Endothelial cell of umbilical vein (primary cell): ENCODE measurements at regions not wholly inside any gene's neighbourhood (a gene's known extent, or its start where the extent isn't known, plus 50 kb on each side); places are given as distances from the start of the nearest gene placed in this dataset.

Experiments used
- BruUV-seq: library from RNA; stranded (reverse); fragments of 400-500 nt; replicated peaks from 2 replicates; lab custom pipeline; 2021; lab: Mats Ljungman, UMichigan
- CTCF ChIA-PET: fragments of 300-600, 350-600 bp; sonication (Branson Sonifier 250); formaldehyde crosslinking; loops from one replicate; lab custom pipeline; 2021; ENCODE audit warnings: antibody characterized with exemption, inconsistent platforms; lab: Charles Lee
- POLR2A ChIA-PET: fragments of 300-600, 350-600 bp; sonication (Branson Sonifier 250); formaldehyde crosslinking; loops from one replicate; lab custom pipeline; 2021; ENCODE audit warnings: antibody characterized with exemption, inconsistent platforms; lab: Charles Lee
- DNase-seq: peaks from one replicate; pipeline ENCODE4 v3.0.0-alpha.2; 2011; ENCODE audit warnings: low read depth, low spot score
- FAIRE-seq: peaks from 2 replicates; lab custom pipeline; 2011; peaks lifted over from hg19 to GRCh38; lab: Jason Lieb, UNC
- H2AFZ ChIP-seq: 2 replicates; pipeline ENCODE4 v1.6.0; 2012; ENCODE audit warnings: low read depth, low read length, control low read depth, inconsistent platforms
- H3K27ac ChIP-seq: 2 replicates; pipeline ENCODE4 v1.5.1; 2011; ENCODE audit warnings: low read depth, mild to moderate bottlenecking, control low read depth, low read length, moderate library complexity; ENCODE audit not compliant: insufficient read depth
- H3K27me3 ChIP-seq, 2 experiments: 2 replicates each; pipeline versions ENCODE4 v1.6.0 to v1.6.1; 2011; ENCODE audit warnings: low read length in 2 of 2, mixed read lengths in 1 of 2; ENCODE audit not compliant: control insufficient read depth in 2 of 2, insufficient read depth in 2 of 2
- H3K36me3 ChIP-seq, 2 experiments: 2 replicates in 1 of 2; 3 replicates in 1 of 2; pipeline ENCODE4 v1.5.1; 2011; ENCODE audit warnings: low read length in 2 of 2, mild to moderate bottlenecking in 1 of 2, moderate library complexity in 1 of 2; ENCODE audit not compliant: control insufficient read depth in 2 of 2, insufficient read depth in 2 of 2; ENCODE audit errors: extremely low read depth in 1 of 2
- H3K4me1 ChIP-seq: 3 replicates; pipeline ENCODE4 v1.5.1; 2011; ENCODE audit warnings: mild to moderate bottlenecking, low read length; ENCODE audit not compliant: control insufficient read depth, insufficient read depth; ENCODE audit errors: extremely low read depth
- H3K4me2 ChIP-seq: 2 replicates; pipeline ENCODE4 v1.6.1; 2011; ENCODE audit warnings: low read length, control low read depth, mixed read lengths; ENCODE audit not compliant: insufficient read depth
- H3K4me3 ChIP-seq, 3 experiments: fragments of 200-600 bp in 1 of 3; sonication (generic), shearing (Covaris generic) in 1 of 3; replicated peaks in 1 of 3; 2 replicates each; pipeline ENCODE4 v1.5.1; 2011 to 2016; ENCODE audit warnings: control low read depth in 3 of 3, low read length in 3 of 3, mild to moderate bottlenecking in 2 of 3, inconsistent platforms in 1 of 3, low read depth in 1 of 3, moderate library complexity in 1 of 3; ENCODE audit not compliant: insufficient read depth in 1 of 3
- H3K79me2 ChIP-seq: 2 replicates; pipeline ENCODE4 v1.6.0; 2012; ENCODE audit warnings: low read length, inconsistent platforms; ENCODE audit not compliant: control insufficient read depth, insufficient read depth
- H3K9ac ChIP-seq: replicated peaks from 2 replicates; pipeline ENCODE3; 2011; ENCODE audit warnings: low read length, control low read depth; ENCODE audit not compliant: insufficient read depth; ENCODE audit errors: extremely low read depth
- H3K9me1 ChIP-seq: replicated peaks from 3 replicates; pipeline ENCODE4 v1.6.0; 2011; ENCODE audit warnings: mild to moderate bottlenecking, low read length; ENCODE audit not compliant: control insufficient read depth, insufficient read depth; ENCODE audit errors: extremely low read depth
- H3K9me3 ChIP-seq: replicated peaks from 2 replicates; pipeline ENCODE4 v1.5.1; 2012; ENCODE audit warnings: low read length, inconsistent platforms; ENCODE audit not compliant: control insufficient read depth, insufficient read depth
- H4K20me1 ChIP-seq: replicated peaks from 2 replicates; pipeline ENCODE3; 2011; ENCODE audit warnings: mild to moderate bottlenecking, low read length; ENCODE audit not compliant: control insufficient read depth, insufficient read depth; ENCODE audit errors: extremely low read depth
- EZH2 ChIP-seq: IDR thresholded peaks from 2 replicates; pipeline ENCODE4 v1.6.1; 2012; ENCODE audit warnings: borderline replicate concordance, low read depth, mild to moderate bottlenecking, moderate library complexity, low read length, inconsistent platforms; ENCODE audit not compliant: severe bottlenecking
- FOS ChIP-seq: IDR thresholded peaks from 2 replicates; pipeline ENCODE4 v1.6.1; 2011; ENCODE audit warnings: mild to moderate bottlenecking, low read length, moderate library complexity, borderline replicate concordance; ENCODE audit not compliant: insufficient read depth
- GATA2 ChIP-seq: IDR thresholded peaks from 2 replicates; pipeline ENCODE4 v1.7.0; 2011; ENCODE audit warnings: low read depth, mild to moderate bottlenecking, moderate library complexity, mixed read lengths, low read length; ENCODE audit not compliant: insufficient read length, insufficient read depth
- JUN ChIP-seq: IDR thresholded peaks from 2 replicates; pipeline ENCODE4 v1.6.1; 2011; ENCODE audit warnings: borderline replicate concordance, low read depth; ENCODE audit not compliant: insufficient read length, insufficient read depth
- MYC ChIP-seq: IDR thresholded peaks from one replicate; pipeline ENCODE4 v1.6.1; 2011; ENCODE audit warnings: mild to moderate bottlenecking, low read depth, low read length
- POLR2A ChIP-seq: IDR thresholded peaks from 2 replicates; pipeline ENCODE4 v1.6.1; 2012; ENCODE audit warnings: low read depth, mild to moderate bottlenecking, control low read depth, low read length
- POLR2AphosphoS5 ChIP-seq: IDR thresholded peaks from 2 replicates; pipeline ENCODE4 v1.6.1; 2012; ENCODE audit warnings: low read depth, mild to moderate bottlenecking, control low read depth, low read length, moderate library complexity; ENCODE audit not compliant: insufficient read depth
- dilution Hi-C: fragments of 300-500 bp; cut with MboI; formaldehyde crosslinking; loops from one replicate; pipeline ENCODE4 v1.15.0; 2019; ENCODE audit warnings: low sequenced_read_pairs; ENCODE audit not compliant: extremely low pct_ligation_motif_present
- intact Hi-C: fragments of 100-400 bp; cut with micrococcal nuclease; formaldehyde crosslinking; loops from one replicate; pipeline ENCODE4 v1.10.0; 2022
- TF ChIP-seq, protein P1 (sequence below): IDR thresholded peaks from 2 replicates; pipeline ENCODE4 v1.6.1; 2011; ENCODE audit not compliant: insufficient read depth, insufficient read length
- TF ChIP-seq, protein P2 (sequence below), 2 donors: IDR thresholded peaks; 1 replicate in 1 of 2; 2 replicates in 1 of 2; pipeline ENCODE4 v1.5.1; 2011; ENCODE audit warnings: low read length in 2 of 2, mild to moderate bottlenecking in 2 of 2, moderate library complexity in 2 of 2, control low read depth in 1 of 2, inconsistent platforms in 1 of 2, low read depth in 1 of 2; ENCODE audit not compliant: insufficient read depth in 1 of 2; ENCODE audit errors: extremely low read depth in 1 of 2

DNA sequence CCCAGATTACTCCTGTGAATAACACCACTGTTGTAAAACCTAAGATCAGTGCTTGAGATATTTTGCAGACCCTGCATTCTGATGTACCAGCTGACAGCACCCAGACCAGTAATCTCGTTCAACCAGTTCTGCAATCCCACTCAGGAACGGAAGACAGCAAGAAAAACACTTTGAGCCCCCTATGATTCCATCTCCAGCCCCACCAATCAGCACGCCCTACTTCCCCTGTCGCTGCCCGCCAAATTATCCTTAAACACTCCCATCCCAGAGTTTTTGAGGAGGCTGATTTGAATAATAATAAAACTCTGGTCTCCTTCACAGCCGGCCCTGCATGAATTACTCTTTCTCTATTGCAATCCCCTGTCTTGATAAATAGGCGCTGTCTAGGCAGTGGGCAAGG is 173.9 kb upstream of the CDH2 start:
- Histone ChIP-seq H2AFZ (no peak overlapping the region), H3K27ac (no peak overlapping the region), H4K20me1 (no peaks in the 10 kb centered on the region), H3K4me1 (no peaks in the 10 kb centered on the region), H3K9me3 (no peaks in the 10 kb centered on the region), H3K9ac (no peak overlapping the region), H3K4me3 (no peak overlapping the region), H3K27me3 (peaks cover 0 to 2% of the 10 kb centered on the region in 2 experiments), H3K36me3 (no peaks in the 10 kb centered on the region), H3K9me1 (no peaks in the 10 kb centered on the region), H3K4me2 (no peak overlapping the region), H3K79me2 (no peaks in the 10 kb centered on the region)
- POLR2A ChIA-PET = no interaction called here
- intact Hi-C loops (no loop called here), dilution Hi-C loops (no loop called here)
- CTCF ChIA-PET = no interaction called here
- FAIRE-seq (no peak), DNase-seq (no peak)
- BruUV-seq = no TSS peak
- no peak for TF ChIP-seq JUN
- TF ChIP-seq MYC = no peak
- no peak for TF ChIP-seq POLR2AphosphoS5
- no peak for TF ChIP-seq EZH2
- TF ChIP-seq, protein P1, sequence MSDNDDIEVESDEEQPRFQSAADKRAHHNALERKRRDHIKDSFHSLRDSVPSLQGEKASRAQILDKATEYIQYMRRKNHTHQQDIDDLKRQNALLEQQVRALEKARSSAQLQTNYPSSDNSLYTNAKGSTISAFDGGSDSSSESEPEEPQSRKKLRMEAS = no peak
- TF ChIP-seq GATA2 = no peak
- TF ChIP-seq FOS = no peak
- no peak for TF ChIP-seq POLR2A
- TF ChIP-seq, protein P2, sequence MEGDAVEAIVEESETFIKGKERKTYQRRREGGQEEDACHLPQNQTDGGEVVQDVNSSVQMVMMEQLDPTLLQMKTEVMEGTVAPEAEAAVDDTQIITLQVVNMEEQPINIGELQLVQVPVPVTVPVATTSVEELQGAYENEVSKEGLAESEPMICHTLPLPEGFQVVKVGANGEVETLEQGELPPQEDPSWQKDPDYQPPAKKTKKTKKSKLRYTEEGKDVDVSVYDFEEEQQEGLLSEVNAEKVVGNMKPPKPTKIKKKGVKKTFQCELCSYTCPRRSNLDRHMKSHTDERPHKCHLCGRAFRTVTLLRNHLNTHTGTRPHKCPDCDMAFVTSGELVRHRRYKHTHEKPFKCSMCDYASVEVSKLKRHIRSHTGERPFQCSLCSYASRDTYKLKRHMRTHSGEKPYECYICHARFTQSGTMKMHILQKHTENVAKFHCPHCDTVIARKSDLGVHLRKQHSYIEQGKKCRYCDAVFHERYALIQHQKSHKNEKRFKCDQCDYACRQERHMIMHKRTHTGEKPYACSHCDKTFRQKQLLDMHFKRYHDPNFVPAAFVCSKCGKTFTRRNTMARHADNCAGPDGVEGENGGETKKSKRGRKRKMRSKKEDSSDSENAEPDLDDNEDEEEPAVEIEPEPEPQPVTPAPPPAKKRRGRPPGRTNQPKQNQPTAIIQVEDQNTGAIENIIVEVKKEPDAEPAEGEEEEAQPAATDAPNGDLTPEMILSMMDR (IDR thresholded peaks at IDR 0.05; ENCODE audit: extremely low read depth in 1 of 2, insufficient read depth in 1 of 2, low read depth in 1 of 2, low read length in 2 of 2) = no peak
